Activated T-helper 2 cell treated with anti-CD3 and anti-CD28 coated beads, Interferon-gamma antibody, Interleukin-2, Interleukin-4, amounts not matched to agents 10 μg/mL and 5 μg/mL and 100 μg/mL, durations not matched to agents 14 hours and 24 hours and 36 hours (primary cell): ENCODE measurements at regions not wholly inside any gene's neighbourhood (a gene's known extent, or its start where the extent isn't known, plus 50 kb on each side); places are given as distances from the start of the nearest gene placed in this dataset.

Source experiments
- DNase-seq: peaks from one replicate; pipeline ENCODE4 v3.0.0; 2021; ENCODE audit warnings: low spot score
- H3K27ac Mint-ChIP-seq: one replicate; pipeline ENCODE4 v1.8.0; 2021; ENCODE audit warnings: mixed read lengths
- H3K27me3 Mint-ChIP-seq: one replicate; pipeline ENCODE4 v1.8.0; 2021; ENCODE audit warnings: low read depth, mixed read lengths
- H3K36me3 Mint-ChIP-seq: one replicate; pipeline ENCODE4 v1.8.0; 2021; ENCODE audit warnings: low read depth, mixed read lengths
- H3K4me1 Mint-ChIP-seq: one replicate; pipeline ENCODE4 v1.8.0; 2021; ENCODE audit warnings: low read depth, mixed read lengths
- H3K4me3 Mint-ChIP-seq: one replicate; pipeline ENCODE4 v1.8.0; 2021; ENCODE audit warnings: low read depth, mild to moderate bottlenecking, moderate library complexity, mixed read lengths
- H3K9me3 Mint-ChIP-seq: one replicate; pipeline ENCODE4 v1.8.0; 2021; ENCODE audit warnings: mixed read lengths
- intact Hi-C: fragments of 100-400 bp; cut with micrococcal nuclease; formaldehyde crosslinking; loops from one replicate; pipeline ENCODE4 v1.15.1; 2023

GRCh38 chr10:10824591-10825148 is 193.0 kb upstream of the CELF2 start:
- intact Hi-C loops, result no loop called here
- Mint-ChIP-seq H3K4me3 (no peak overlapping the region), H3K27me3 (peaks cover 3% of the 10 kb centered on the region), H3K4me1 (no peaks in the 10 kb centered on the region), H3K9me3 (no peaks in the 10 kb centered on the region), H3K27ac (no peak overlapping the region), H3K36me3 (no peaks in the 10 kb centered on the region)
- no peak for DNase-seq

- no peaks in the 10 kb centered on the region for H3K36me3 Mint-ChIP-seq
- H3K27me3 Mint-ChIP-seq, result peaks cover 4% of the 10 kb centered on the region
- H3K27ac Mint-ChIP-seq, result no peak overlapping the region
- no peak overlapping the region for H3K4me3 Mint-ChIP-seq
- intact Hi-C loops, result no loop called here
- H3K9me3 Mint-ChIP-seq, result no peaks in the 10 kb centered on the region
- H3K4me1 Mint-ChIP-seq, result no peaks in the 10 kb centered on the region
- DNase-seq, result no peak
These were observed 191.5 kb upstream of the CELF2 start for GRCh38 chr10:10826125-10826524.

- intact Hi-C loops, result no loop called here
- H3K9me3 Mint-ChIP-seq, result no peaks in the 10 kb centered on the region
- H3K4me3 Mint-ChIP-seq, result no peak overlapping the region
These were observed 189.0 kb upstream of the CELF2 start for GRCh38 chr10:10828623-10829022.

GRCh38 chr10:10829576-10829975 is 188.1 kb upstream of the CELF2 start:
- Mint-ChIP-seq H3K4me1 (no peaks in the 10 kb centered on the region), H3K27ac (no peak overlapping the region), H3K36me3 (no peaks in the 10 kb centered on the region), H3K9me3 (no peaks in the 10 kb centered on the region), H3K27me3 (peaks cover 4% of the 10 kb centered on the region), H3K4me3 (no peak overlapping the region)
- DNase-seq, result no peak
- intact Hi-C loops, result no loop called here

More at GRCh38 chr10:10828623-10829022, 189.0 kb upstream of the CELF2 start:
- H3K27ac Mint-ChIP-seq, result no peak overlapping the region
- H3K27me3 Mint-ChIP-seq, result peaks cover 4% of the 10 kb centered on the region
- no peak for DNase-seq
- H3K4me1 Mint-ChIP-seq, result no peaks in the 10 kb centered on the region
- no peaks in the 10 kb centered on the region for H3K36me3 Mint-ChIP-seq

GRCh38 chr10:10830293-10830986 is 187.2 kb upstream of the CELF2 start:
- Mint-ChIP-seq H3K27ac (no peak overlapping the region), H3K9me3 (no peaks in the 10 kb centered on the region), H3K4me3 (no peak overlapping the region), H3K36me3 (no peaks in the 10 kb centered on the region), H3K4me1 (no peaks in the 10 kb centered on the region), H3K27me3 (peaks cover 4% of the 10 kb centered on the region)
- intact Hi-C loops, result no loop called here
- DNase-seq, result no peak

- intact Hi-C loops, result no loop called here
- H3K4me1 Mint-ChIP-seq, result no peaks in the 10 kb centered on the region
- H3K27me3 Mint-ChIP-seq, result peaks cover 4% of the 10 kb centered on the region
- no peak overlapping the region for H3K27ac Mint-ChIP-seq
- no peaks in the 10 kb centered on the region for H3K36me3 Mint-ChIP-seq
- DNase-seq, result no peak
- no peak overlapping the region for H3K4me3 Mint-ChIP-seq
- no peaks in the 10 kb centered on the region for H3K9me3 Mint-ChIP-seq
These were observed 186.6 kb upstream of the CELF2 start for GRCh38 chr10:10831085-10831484.

GRCh38 chr10:10833955-10834354 is 183.7 kb upstream of the CELF2 start:
- Mint-ChIP-seq H3K27me3 (peaks cover 4% of the 10 kb centered on the region), H3K4me3 (no peak overlapping the region), H3K4me1 (no peaks in the 10 kb centered on the region), H3K9me3 (no peaks in the 10 kb centered on the region), H3K27ac (no peak overlapping the region), H3K36me3 (no peaks in the 10 kb centered on the region)
- intact Hi-C loops, result no loop called here
- DNase-seq, result no peak

- Mint-ChIP-seq H3K9me3 (peaks cover 7% of the 10 kb centered on the region), H3K36me3 (no peaks in the 10 kb centered on the region), H3K27me3 (peaks cover 12% of the 10 kb centered on the region), H3K4me1 (no peaks in the 10 kb centered on the region), H3K27ac (no peak overlapping the region), H3K4me3 (no peak overlapping the region)
- no peak for DNase-seq
- intact Hi-C loops, result no loop called here
These were observed 173.4 kb upstream of the CELF2 start for GRCh38 chr10:10844251-10844650.

- no peak for DNase-seq
These were observed 172.5 kb upstream of the CELF2 start for GRCh38 chr10:10845185-10845584.

GRCh38 chr10:10845826-10846503 is 171.7 kb upstream of the CELF2 start:
- peaks cover 17% of the 10 kb centered on the region for H3K27me3 Mint-ChIP-seq
- no peaks in the 10 kb centered on the region for H3K9me3 Mint-ChIP-seq
- no peak overlapping the region for H3K27ac Mint-ChIP-seq
- H3K4me1 Mint-ChIP-seq, result no peaks in the 10 kb centered on the region
- no peak for DNase-seq
- intact Hi-C loops, result no loop called here
- H3K4me3 Mint-ChIP-seq, result no peak overlapping the region
- H3K36me3 Mint-ChIP-seq, result no peaks in the 10 kb centered on the region

More at GRCh38 chr10:10845185-10845584, 172.5 kb upstream of the CELF2 start:
- intact Hi-C loops, result no loop called here
- H3K36me3 Mint-ChIP-seq, result no peaks in the 10 kb centered on the region
- H3K9me3 Mint-ChIP-seq, result no peaks in the 10 kb centered on the region
- H3K4me1 Mint-ChIP-seq, result no peaks in the 10 kb centered on the region
- peaks cover 15% of the 10 kb centered on the region for H3K27me3 Mint-ChIP-seq
- H3K4me3 Mint-ChIP-seq, result no peak overlapping the region
- H3K27ac Mint-ChIP-seq, result no peak overlapping the region

- no peaks in the 10 kb centered on the region for H3K9me3 Mint-ChIP-seq
- intact Hi-C loops, result no loop called here
- DNase-seq, result no peak
- no peaks in the 10 kb centered on the region for H3K36me3 Mint-ChIP-seq
- no peak overlapping the region for H3K4me3 Mint-ChIP-seq
- H3K27ac Mint-ChIP-seq, result no peak overlapping the region
- H3K27me3 Mint-ChIP-seq, result peaks cover 18% of the 10 kb centered on the region
- no peaks in the 10 kb centered on the region for H3K4me1 Mint-ChIP-seq
These were observed 171.2 kb upstream of the CELF2 start for GRCh38 chr10:10846504-10846900.

GRCh38 chr10:10847387-10847786 is 170.3 kb upstream of the CELF2 start:
- Mint-ChIP-seq H3K27ac (no peak overlapping the region), H3K27me3 (peaks cover 18% of the 10 kb centered on the region), H3K36me3 (no peaks in the 10 kb centered on the region), H3K9me3 (no peaks in the 10 kb centered on the region), H3K4me3 (no peak overlapping the region), H3K4me1 (no peaks in the 10 kb centered on the region)
- no peak for DNase-seq
- intact Hi-C loops, result no loop called here

GRCh38 chr10:10848488-10849111 is 169.1 kb upstream of the CELF2 start:
- intact Hi-C loops, result no loop called here
- H3K9me3 Mint-ChIP-seq, result no peaks in the 10 kb centered on the region

More at GRCh38 chr10:10848488-10849111, 169.1 kb upstream of the CELF2 start:
- H3K4me1 Mint-ChIP-seq, result no peaks in the 10 kb centered on the region
- DNase-seq, result no peak
- H3K4me3 Mint-ChIP-seq, result no peak overlapping the region
- H3K27me3 Mint-ChIP-seq, result peaks cover 14% of the 10 kb centered on the region
- H3K27ac Mint-ChIP-seq, result no peak overlapping the region
- no peaks in the 10 kb centered on the region for H3K36me3 Mint-ChIP-seq
